ENCODE measurements at regions not wholly inside any gene's neighbourhood (a gene's known extent, or its start where the extent isn't known, plus 50 kb on each side); places are given as distances from the start of the nearest gene placed in this dataset.
"Not testable (repeated sequence)": the region's sequence is repeated elsewhere in the genome, so short reads cannot be mapped to it uniquely, and the experiment has no call there.

DNA sequence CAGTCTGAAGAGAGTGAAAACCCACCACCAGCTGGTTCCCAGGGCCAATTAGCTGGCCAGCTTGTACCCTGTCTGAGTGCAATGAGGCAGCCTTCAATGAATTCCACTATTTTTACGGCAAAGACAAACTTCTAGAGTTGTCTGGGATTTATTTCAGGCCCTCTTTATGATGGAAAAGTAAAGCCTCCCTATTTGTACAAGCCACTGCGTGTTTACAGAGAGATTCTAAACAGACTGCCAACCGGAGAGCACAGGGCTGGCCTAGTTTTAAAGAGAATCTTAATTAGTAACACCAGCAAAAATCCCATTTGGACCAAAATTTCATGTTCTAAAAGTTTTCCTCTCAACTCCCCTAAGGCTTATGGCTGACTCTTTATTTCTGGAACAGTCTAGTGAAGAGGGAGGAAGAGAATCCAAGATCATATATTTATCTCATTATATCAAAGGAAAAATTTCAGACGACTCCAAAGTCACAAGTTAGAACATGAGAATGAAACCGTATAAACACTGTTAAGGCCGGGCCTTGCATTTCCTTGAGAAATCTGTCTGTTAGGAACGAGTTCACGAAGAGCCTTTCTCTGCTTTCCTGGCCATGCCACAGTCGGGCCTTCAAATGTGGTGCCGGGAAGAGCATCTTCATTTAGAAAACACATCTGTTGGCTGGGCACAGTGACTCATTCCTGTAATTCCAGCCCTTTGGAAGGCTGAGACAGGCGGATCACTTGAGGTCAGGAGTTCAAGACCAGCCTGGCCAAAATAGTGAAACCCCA is 724.6 kb upstream of the NRP1 start:
- no peaks in the 10 kb centered on the region for H3K4me1 ChIP-seq (replicated peaks)
- no peaks in the 10 kb centered on the region; the same call in 1 of the 2 replicates for H3K27me3 ChIP-seq (replicated peaks)
- no peak overlapping the region for H3K4me3 ChIP-seq
- no peak for DNase-seq (ENCODE audit: low read depth in 1 of 2, low spot score in 2 of 2)
- no peak overlapping the region for H3K27ac ChIP-seq
- no peaks in the 10 kb centered on the region for H3K36me3 ChIP-seq
- H3K9me3 ChIP-seq (replicated peaks): peaks cover 8% of the 10 kb centered on the region

DNA sequence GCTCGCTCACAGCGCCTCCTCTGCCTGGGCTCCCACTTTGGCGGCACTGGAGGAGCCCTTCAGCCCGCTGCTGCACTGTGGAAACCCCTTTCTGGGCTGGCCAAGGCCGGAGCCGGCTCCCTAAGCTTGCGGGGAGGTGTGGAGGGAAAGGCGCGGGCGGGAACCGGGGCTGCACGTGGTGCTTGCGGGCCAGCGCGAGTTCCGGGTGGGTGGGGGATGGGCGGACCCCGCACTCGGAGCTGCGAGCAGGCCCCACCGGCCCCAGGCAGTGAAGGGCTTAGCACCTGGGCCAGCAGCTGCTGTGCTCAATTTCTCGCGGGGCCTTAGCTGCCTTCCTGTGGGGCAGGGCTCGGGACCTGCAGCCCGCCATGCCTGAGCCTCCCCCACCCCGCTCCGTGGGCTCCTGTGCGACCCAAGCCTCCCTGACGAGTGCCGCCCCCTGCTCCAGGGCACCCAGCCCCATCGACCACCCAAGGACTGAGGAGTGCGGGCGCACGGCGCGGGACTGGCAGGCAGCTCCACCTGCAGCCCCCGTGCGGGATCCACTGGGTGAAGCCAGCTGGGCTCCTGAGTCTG is 721.0 kb upstream of the NRP1 start:
- H3K36me3 ChIP-seq; H3K27me3 ChIP-seq (replicated peaks); H3K27ac ChIP-seq; DNase-seq (ENCODE audit: low read depth in 1 of 2, low spot score in 2 of 2); H3K9me3 ChIP-seq (replicated peaks); H3K4me3 ChIP-seq; H3K4me1 ChIP-seq (replicated peaks): not testable (repeated sequence)

DNA sequence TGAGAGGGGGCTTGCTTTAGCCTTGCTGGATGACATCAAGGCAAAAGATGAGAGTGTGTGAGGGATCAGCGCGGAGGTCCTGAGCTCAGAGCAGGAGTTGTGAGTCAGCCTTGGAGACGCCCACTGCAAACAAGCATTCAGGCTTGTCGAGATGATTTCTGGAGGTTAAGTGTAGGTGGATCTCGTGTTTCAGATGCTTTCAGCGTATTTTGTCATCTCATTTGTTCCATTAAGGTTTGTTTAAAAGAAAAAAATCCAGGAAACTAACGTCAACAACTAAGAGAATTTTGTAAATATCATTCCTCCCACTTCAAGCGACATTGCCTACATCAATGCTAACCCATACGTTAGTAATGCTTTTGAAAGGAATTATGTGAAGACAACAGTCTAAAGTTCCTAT is 715.4 kb upstream of the NRP1 start:
- Histone ChIP-seq H3K36me3 (no peaks in the 10 kb centered on the region), H3K9me3 (replicated peaks) (no peaks in the 10 kb centered on the region), H3K27ac (no peak overlapping the region), H3K4me3 (no peak overlapping the region), H3K4me1 (replicated peaks) (no peaks in the 10 kb centered on the region), H3K27me3 (replicated peaks) (no peaks in the 10 kb centered on the region)
- no peak for DNase-seq (ENCODE audit: low read depth in 1 of 2, low spot score in 2 of 2)

DNA sequence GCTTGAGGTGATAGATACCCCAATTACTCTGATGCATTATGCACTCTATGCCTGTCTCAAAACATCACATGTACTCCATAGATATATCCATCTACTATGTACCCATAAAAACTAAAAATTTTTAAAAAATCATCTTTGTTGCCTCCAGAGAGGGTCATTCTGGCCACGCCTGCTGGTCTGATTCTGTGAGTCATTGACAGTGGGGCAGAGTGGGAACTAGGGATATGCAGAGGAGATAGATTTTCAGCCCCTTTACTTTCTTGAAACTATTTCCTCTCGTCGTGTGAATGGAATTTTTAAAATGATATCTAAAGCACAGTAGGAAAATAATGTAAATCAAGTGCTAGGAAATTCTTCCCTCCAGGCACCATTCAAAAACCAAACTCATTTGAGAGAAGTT is 715.0 kb upstream of the NRP1 start:
- H3K4me1 ChIP-seq (replicated peaks): no peaks in the 10 kb centered on the region
- DNase-seq (ENCODE audit: low read depth in 1 of 2, low spot score in 2 of 2): no peak
- no peak overlapping the region for H3K27ac ChIP-seq
- H3K4me3 ChIP-seq: no peak overlapping the region
- no peaks in the 10 kb centered on the region for H3K9me3 ChIP-seq (replicated peaks)
- no peaks in the 10 kb centered on the region for H3K27me3 ChIP-seq (replicated peaks)
- no peaks in the 10 kb centered on the region for H3K36me3 ChIP-seq

DNA sequence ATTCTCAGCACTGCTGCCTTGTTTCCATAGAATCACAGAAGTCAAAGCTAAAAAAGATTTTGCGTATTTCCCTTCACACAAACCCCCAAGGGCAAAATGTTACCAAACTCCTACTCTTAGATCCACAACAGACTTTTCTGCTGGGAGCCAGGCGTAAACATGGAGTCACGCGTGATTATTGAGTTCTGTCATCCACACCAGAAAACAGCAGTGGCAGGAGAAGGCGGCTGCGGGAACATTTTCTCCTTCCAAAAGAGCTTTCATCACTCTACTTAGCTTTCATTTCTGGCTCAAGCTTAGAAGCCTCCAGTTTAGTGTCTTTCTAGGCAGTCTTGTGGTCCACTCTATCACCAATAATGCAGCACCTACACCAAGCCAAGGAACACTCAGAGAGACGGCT is 712.9 kb upstream of the NRP1 start:
- DNase-seq (ENCODE audit: low read depth in 1 of 2, low spot score in 2 of 2): no peak
- Histone ChIP-seq H3K36me3 (no peaks in the 10 kb centered on the region), H3K27ac (no peak overlapping the region), H3K27me3 (replicated peaks) (no peaks in the 10 kb centered on the region), H3K4me3 (no peak overlapping the region), H3K9me3 (replicated peaks) (no peaks in the 10 kb centered on the region), H3K4me1 (replicated peaks) (no peaks in the 10 kb centered on the region)

DNA sequence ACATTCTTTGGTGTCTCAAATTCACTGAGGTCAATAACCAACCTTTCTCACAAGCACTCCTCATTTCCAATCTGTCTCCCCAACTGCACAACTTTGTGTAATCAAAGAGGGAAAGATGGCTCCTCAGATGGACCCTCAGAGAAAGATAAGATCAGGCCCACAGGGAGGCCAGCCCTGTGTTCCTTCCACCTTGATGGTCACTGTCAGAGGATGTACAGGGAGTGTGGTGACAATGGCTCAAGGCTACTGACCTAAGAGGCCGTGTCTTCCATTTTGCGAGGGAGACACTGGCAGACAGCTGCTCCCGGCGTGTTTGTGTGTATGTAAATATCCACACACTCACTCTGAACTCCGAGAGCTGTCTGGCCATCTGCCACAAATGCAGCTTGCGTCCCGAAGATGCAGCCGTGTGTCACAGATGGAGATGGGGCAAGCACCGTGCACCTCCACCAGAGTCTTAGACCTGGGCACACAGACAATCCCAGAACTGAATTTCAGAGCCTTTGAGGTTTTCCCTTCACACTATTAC is 712.1 kb upstream of the NRP1 start:
- Histone ChIP-seq H3K9me3 (replicated peaks) (no peaks in the 10 kb centered on the region), H3K27me3 (replicated peaks) (no peaks in the 10 kb centered on the region), H3K4me3 (no peak overlapping the region), H3K4me1 (replicated peaks) (no peaks in the 10 kb centered on the region), H3K36me3 (no peaks in the 10 kb centered on the region), H3K27ac (no peak overlapping the region)
- DNase-seq (ENCODE audit: low read depth in 1 of 2, low spot score in 2 of 2): no peak

DNA sequence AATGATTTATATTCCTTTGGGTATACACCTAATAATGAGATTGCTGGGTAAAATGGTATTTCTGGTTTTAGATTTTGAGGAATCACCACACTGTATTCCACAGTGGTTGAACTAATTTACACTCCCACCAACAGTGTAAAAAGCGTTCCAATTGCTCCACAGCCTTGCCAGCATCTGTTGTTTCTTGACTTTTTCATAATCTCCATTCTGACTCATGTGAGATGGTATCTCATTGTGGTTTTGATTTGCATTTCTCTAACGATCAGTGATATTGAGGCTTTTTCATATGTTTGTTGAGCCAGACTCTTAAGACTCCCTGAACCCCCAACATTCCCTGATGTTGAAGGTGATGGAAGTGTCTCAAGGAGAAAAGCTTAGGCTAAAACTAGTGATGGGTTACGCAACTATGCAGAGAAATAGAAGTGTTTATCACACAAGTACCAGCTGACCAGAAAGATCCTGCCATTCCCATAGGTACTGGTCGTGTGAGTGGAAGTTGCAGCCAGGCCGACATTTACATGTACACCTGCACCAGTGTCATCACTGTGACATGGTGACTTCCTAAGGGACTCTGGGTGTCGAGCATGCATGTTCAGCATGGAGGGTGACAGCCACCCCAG is 711.2 kb upstream of the NRP1 start:
- H3K36me3 ChIP-seq: no peaks in the 10 kb centered on the region
- H3K9me3 ChIP-seq (replicated peaks): no peaks in the 10 kb centered on the region
- no peaks in the 10 kb centered on the region for H3K27me3 ChIP-seq (replicated peaks)
- no peak overlapping the region for H3K27ac ChIP-seq
- H3K4me1 ChIP-seq (replicated peaks): no peaks in the 10 kb centered on the region
- DNase-seq (ENCODE audit: low read depth in 1 of 2, low spot score in 2 of 2): no peak
- H3K4me3 ChIP-seq: no peak overlapping the region

DNA sequence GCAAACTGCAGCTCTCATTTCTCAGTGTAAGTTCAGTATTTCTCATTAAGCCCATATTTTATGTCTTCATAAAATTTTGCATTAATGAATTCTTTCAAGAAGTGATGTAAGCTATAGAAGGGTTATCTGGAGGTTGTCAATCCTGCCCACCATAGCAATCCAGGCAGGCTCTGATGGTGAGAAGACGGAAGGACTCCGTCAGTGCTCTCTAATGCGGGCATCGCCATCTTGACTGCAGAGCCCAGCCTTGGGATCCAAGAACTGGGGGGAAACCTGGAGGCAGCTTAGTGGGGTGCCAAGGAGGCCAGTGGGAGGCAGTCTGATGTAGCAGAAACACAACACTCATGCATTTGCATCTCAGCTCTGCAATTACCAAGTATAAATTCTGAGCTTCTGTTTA is 707.4 kb upstream of the NRP1 start:
- Histone ChIP-seq H3K27ac (no peak overlapping the region), H3K9me3 (replicated peaks) (no peaks in the 10 kb centered on the region), H3K4me1 (replicated peaks) (no peaks in the 10 kb centered on the region), H3K36me3 (no peaks in the 10 kb centered on the region), H3K4me3 (no peak overlapping the region), H3K27me3 (replicated peaks) (no peaks in the 10 kb centered on the region)
- no peak for DNase-seq (ENCODE audit: low read depth in 1 of 2, low spot score in 2 of 2)

DNA sequence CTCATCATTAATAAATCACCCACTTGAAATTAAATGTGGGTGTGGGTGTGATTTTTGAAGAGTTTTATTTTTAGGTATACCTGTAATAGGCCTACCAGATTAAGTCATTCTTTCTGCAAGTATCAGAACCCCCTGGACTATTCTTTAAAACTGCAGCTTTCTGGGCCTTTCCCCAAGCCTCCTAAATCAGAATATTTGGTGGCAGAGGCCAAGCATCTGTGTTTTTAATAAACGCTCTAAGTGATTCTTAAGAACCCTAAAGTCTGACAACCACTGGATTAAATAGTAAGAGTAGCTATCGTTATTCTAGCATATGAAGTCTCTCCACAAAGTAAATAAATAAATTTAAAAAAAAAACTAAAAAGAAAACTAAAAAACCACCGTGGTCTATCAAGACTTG is 703.0 kb upstream of the NRP1 start:
- Histone ChIP-seq H3K4me1 (replicated peaks) (no peaks in the 10 kb centered on the region), H3K27ac (no peak overlapping the region), H3K27me3 (replicated peaks) (no peaks in the 10 kb centered on the region), H3K36me3 (no peaks in the 10 kb centered on the region), H3K4me3 (no peak overlapping the region), H3K9me3 (replicated peaks) (no peaks in the 10 kb centered on the region)
- DNase-seq (ENCODE audit: low read depth in 1 of 2, low spot score in 2 of 2): no peak

DNA sequence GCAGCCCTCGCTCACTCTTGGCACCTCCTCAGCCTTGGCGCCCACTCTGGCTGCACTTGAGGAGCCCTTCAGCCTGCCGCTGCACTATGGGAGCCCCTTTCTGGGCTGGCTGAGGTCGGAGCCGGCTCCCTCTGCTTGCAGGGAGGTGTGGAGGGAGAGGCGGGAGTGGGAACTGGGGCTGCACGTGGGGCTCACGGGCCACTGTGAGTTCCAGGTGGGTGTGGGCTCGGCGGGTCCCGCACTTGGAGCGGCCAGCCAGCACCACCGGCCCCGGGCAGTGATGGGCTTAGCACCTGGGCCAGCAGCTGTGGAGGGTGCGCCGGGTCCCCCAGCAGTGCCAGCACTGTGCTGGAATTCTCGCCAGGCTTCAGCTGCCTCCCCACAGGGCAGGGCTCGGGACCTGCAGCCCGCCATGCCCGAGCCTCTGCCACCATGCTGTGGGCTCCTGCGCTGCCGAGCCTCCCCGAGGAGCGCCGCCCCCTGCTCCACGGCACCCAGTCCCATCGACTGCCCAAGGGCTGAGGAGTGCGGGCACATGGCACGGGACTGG is 700.8 kb upstream of the NRP1 start:
- H3K27ac ChIP-seq; H3K4me3 ChIP-seq; H3K36me3 ChIP-seq; H3K4me1 ChIP-seq (replicated peaks); H3K27me3 ChIP-seq (replicated peaks); DNase-seq (ENCODE audit: low read depth in 1 of 2, low spot score in 2 of 2); H3K9me3 ChIP-seq (replicated peaks): not testable (repeated sequence)

DNA sequence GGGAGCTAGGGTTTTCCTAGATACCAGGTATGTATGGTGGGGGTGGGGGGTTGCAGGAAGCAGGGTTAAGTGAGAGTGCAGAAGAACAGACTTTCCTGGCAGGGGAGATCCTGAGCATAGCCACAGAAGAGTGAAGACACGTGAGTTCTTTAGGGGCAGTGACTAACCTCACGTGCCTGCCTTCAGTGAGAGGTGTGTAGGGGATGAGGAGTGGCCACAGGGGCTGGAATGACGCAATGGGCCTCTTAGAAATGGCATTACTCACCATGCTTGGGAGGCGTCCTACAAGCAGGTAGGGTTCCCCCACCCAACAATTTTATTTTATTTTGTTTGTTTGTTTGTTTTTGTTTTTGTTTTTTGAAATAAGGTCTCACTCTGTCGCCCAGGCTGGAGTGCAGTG is 698.6 kb upstream of the NRP1 start:
- Histone ChIP-seq H3K36me3 (no peaks in the 10 kb centered on the region), H3K9me3 (replicated peaks) (no peaks in the 10 kb centered on the region), H3K27me3 (replicated peaks) (no peaks in the 10 kb centered on the region), H3K4me3 (no peak overlapping the region), H3K4me1 (replicated peaks) (no peaks in the 10 kb centered on the region), H3K27ac (no peak overlapping the region)
- no peak for DNase-seq (ENCODE audit: low read depth in 1 of 2, low spot score in 2 of 2)

DNA sequence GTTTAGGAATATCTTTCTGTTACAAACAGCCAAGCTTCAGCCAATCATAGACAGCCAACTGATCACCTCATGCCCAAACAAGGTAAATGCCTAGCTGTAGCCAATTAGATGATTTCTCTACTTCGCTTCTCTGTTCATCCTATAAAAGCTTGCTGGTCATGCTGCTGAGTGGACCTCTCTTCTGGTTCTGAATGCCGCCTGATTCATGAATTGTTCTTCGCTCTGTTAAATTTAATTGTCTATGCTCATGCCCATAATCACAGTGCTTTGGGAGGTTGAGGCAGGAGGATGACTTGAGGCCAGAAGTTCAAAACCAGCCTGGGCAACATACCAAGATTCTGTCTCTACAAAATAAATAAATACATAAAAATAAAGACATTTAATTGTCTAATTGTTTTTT is 698.1 kb upstream of the NRP1 start:
- no peak overlapping the region for H3K4me3 ChIP-seq
- no peaks in the 10 kb centered on the region for H3K36me3 ChIP-seq
- H3K27ac ChIP-seq: no peak overlapping the region
- H3K27me3 ChIP-seq (replicated peaks): no peaks in the 10 kb centered on the region
- H3K9me3 ChIP-seq (replicated peaks): no peaks in the 10 kb centered on the region
- H3K4me1 ChIP-seq (replicated peaks): no peaks in the 10 kb centered on the region
- no peak for DNase-seq (ENCODE audit: low read depth in 1 of 2, low spot score in 2 of 2)

DNA sequence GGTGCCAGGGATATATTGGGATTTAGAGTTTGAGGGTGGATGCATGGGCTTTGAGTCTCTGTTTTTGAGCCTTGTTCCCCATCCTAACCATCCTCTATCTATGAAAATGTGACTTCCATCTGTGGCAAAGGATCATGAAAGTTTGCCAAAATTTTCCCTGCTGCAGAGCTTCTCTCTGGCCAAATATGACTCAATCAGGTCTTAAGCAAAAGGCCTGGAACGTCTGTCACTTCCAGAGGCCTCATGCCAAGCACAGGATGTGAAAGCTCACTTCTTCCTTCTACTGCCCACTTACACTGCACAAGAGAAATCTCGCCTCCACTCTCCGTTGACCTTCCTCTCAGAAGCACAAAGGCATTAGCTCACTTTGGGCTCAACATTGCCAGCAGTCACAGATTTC is 696.9 kb upstream of the NRP1 start:
- no peak for DNase-seq (ENCODE audit: low read depth in 1 of 2, low spot score in 2 of 2)
- no peaks in the 10 kb centered on the region for H3K36me3 ChIP-seq
- no peak overlapping the region for H3K4me3 ChIP-seq
- H3K4me1 ChIP-seq (replicated peaks): no peaks in the 10 kb centered on the region
- H3K9me3 ChIP-seq (replicated peaks): no peaks in the 10 kb centered on the region
- no peak overlapping the region for H3K27ac ChIP-seq
- H3K27me3 ChIP-seq (replicated peaks): no peaks in the 10 kb centered on the region

DNA sequence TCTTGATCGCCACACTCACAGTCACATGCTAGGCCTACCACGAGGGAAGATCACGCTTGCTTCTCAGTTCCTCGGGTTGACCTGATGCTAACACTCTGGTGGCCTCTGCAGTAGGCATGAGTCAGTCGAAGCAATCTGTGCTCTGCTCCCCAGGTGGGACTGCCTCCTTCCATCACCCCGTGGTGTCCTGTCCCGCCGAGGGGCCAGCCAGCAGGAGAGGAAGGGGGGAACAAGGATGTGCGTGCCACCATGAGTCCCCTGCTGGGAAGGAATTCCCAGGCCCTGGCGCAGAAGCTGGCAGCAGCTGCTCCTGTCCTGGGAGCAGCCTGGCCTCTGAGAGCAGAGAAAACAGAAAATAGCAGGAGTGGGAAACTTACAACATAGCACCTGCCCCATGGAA is 695.0 kb upstream of the NRP1 start:
- Histone ChIP-seq H3K36me3 (no peaks in the 10 kb centered on the region), H3K27ac (no peak overlapping the region), H3K4me3 (no peak overlapping the region), H3K27me3 (replicated peaks) (no peaks in the 10 kb centered on the region), H3K9me3 (replicated peaks) (no peaks in the 10 kb centered on the region), H3K4me1 (replicated peaks) (no peaks in the 10 kb centered on the region)
- no peak for DNase-seq (ENCODE audit: low read depth in 1 of 2, low spot score in 2 of 2)

All from SJSA1 (cell line).